ENCODE measurements at regions not wholly inside any gene's neighbourhood (a gene's known extent, or its start where the extent isn't known, plus 50 kb on each side); places are given as distances from the start of the nearest gene placed in this dataset.

DNA sequence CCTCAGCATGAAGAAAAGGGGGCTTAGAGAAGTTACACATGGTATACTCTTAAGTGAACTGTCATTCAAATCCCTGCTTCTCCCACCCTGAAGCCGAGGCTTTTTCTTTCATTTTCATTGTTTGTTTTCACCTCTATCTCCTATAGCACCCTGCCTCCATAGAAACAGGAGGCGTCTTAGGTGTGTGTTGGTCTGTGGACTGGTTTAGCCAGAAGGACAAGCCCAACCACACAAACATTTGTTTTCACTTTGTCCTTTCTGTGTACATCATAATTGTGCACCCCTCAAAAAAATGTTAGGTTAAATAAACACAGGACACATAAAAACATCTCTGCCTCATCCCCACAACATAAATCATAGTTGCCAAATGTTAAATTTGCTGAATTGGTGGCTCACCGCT is 73.3 kb upstream of the UBE2E2 start:
- Histone ChIP-seq H2BK5ac (ENCODE audit: low read length) (no peak overlapping the region), H2BK120ac (ENCODE audit: low read depth, low read length) (no peak overlapping the region), H3K4me3 (ENCODE audit: low read length in 2 of 2) (no peak overlapping the region), H3K23ac (ENCODE audit: low read depth, low read length, poor library complexity) (no peak overlapping the region), H3K9ac (ENCODE audit: low read depth, low read length, poor library complexity) (no peak overlapping the region), H3K4me2 (ENCODE audit: insufficient read depth, low read length, poor library complexity, severe bottlenecking) (no peak overlapping the region), H4K8ac (ENCODE audit: low read depth, low read length) (no peak overlapping the region), H2AK5ac (ENCODE audit: low read depth, low read length) (no peak overlapping the region), H2BK15ac (ENCODE audit: low read length) (no peak overlapping the region), H3K14ac (ENCODE audit: low read length) (no peak overlapping the region), H3K18ac (ENCODE audit: low read length) (no peak overlapping the region), H3K36me3 (replicated peaks in 1 of 2; ENCODE audit: control insufficient read depth in 2 of 2, insufficient read depth in 2 of 2, low read length in 2 of 2) (no peaks in the 10 kb centered on the region), H3K27ac (replicated peaks; ENCODE audit: low read length) (no peak overlapping the region), H3K9me3 (replicated peaks in 1 of 2; ENCODE audit: control insufficient read depth in 2 of 2, insufficient read depth in 1 of 2, low read depth in 1 of 2, low read length in 2 of 2) (no peaks in the 10 kb centered on the region), H2BK12ac (ENCODE audit: low read length) (no peak overlapping the region), H3K27me3 (ENCODE audit: control insufficient read depth in 3 of 3, insufficient read depth in 3 of 3, low read depth in 1 of 3, low read length in 3 of 3) (no peaks in the 10 kb centered on the region), H4K91ac (ENCODE audit: low read depth, low read length, poor library complexity) (no peak overlapping the region), H3K4ac (ENCODE audit: low read length) (no peak overlapping the region), H2AFZ (ENCODE audit: low read length) (no peak overlapping the region), H3K4me1 (ENCODE audit: control insufficient read depth in 2 of 2, insufficient read depth in 1 of 2, low read depth in 1 of 2, low read length in 2 of 2) (peaks cover 0 to 2% of the 10 kb centered on the region in 2 donors), H3K79me1 (ENCODE audit: low read depth, low read length) (no peaks in the 10 kb centered on the region)
- DNase-seq (ENCODE audit: low spot score): no peak
- WGBS, 2 donors (ENCODE audit: extremely low coverage in 2 of 2, insufficient read length in 2 of 2, insufficient replicate concordance in 1 of 2): no CpG with 5 or more reads among the region's 3 CpGs

DNA sequence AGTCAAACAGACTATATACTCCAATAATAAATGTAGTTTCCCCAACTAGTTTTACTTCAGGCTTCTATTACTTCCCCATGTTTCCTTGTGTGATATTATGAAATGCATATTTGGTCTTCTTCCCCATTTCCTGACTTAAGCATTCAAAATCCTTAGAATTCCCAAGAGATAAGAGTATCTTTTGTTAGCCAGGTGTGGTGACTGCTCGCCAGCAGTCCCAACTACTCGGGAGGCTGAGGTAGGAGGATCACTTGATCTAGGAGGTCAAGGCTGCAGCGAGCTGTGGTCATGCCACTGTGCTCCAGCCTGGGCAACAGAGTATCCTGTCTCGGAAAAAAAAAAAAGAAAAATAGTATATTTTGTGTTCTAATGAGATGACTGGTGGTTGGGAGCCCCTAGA is 72.7 kb upstream of the UBE2E2 start:
- H3K4me1 ChIP-seq (ENCODE audit: control insufficient read depth in 2 of 2, insufficient read depth in 1 of 2, low read depth in 1 of 2, low read length in 2 of 2): peaks cover 0 to 2% of the 10 kb centered on the region in 2 donors
- no peaks in the 10 kb centered on the region for H3K36me3 ChIP-seq (replicated peaks in 1 of 2; ENCODE audit: control insufficient read depth in 2 of 2, insufficient read depth in 2 of 2, low read length in 2 of 2)
- H2BK12ac ChIP-seq (ENCODE audit: low read length): no peak overlapping the region
- DNase-seq (ENCODE audit: low spot score): no peak
- no peaks in the 10 kb centered on the region for H3K79me1 ChIP-seq (ENCODE audit: low read depth, low read length)
- H3K23ac ChIP-seq (ENCODE audit: low read depth, low read length, poor library complexity): no peak overlapping the region
- no CpG with 5 or more reads among the region's 4 CpGs for WGBS, 2 donors (ENCODE audit: extremely low coverage in 2 of 2, insufficient read length in 2 of 2, insufficient replicate concordance in 1 of 2)
- H4K91ac ChIP-seq (ENCODE audit: low read depth, low read length, poor library complexity): no peak overlapping the region
- H2BK5ac ChIP-seq (ENCODE audit: low read length): no peak overlapping the region
- no peak overlapping the region for H3K4me2 ChIP-seq (ENCODE audit: insufficient read depth, low read length, poor library complexity, severe bottlenecking)
- no peak overlapping the region for H3K4me3 ChIP-seq (ENCODE audit: low read length in 2 of 2)
- no peaks in the 10 kb centered on the region for H3K27me3 ChIP-seq (ENCODE audit: control insufficient read depth in 3 of 3, insufficient read depth in 3 of 3, low read depth in 1 of 3, low read length in 3 of 3)
- no peak overlapping the region for H3K4ac ChIP-seq (ENCODE audit: low read length)
- no peak overlapping the region for H3K27ac ChIP-seq (replicated peaks; ENCODE audit: low read length)
- no peak overlapping the region for H3K18ac ChIP-seq (ENCODE audit: low read length)
- H2AFZ ChIP-seq (ENCODE audit: low read length): no peak overlapping the region
- no peak overlapping the region for H2BK120ac ChIP-seq (ENCODE audit: low read depth, low read length)
- no peaks in the 10 kb centered on the region for H3K9me3 ChIP-seq (replicated peaks in 1 of 2; ENCODE audit: control insufficient read depth in 2 of 2, insufficient read depth in 1 of 2, low read depth in 1 of 2, low read length in 2 of 2)
- H2AK5ac ChIP-seq (ENCODE audit: low read depth, low read length): no peak overlapping the region
- no peak overlapping the region for H4K8ac ChIP-seq (ENCODE audit: low read depth, low read length)
- no peak overlapping the region for H3K14ac ChIP-seq (ENCODE audit: low read length)
- H2BK15ac ChIP-seq (ENCODE audit: low read length): no peak overlapping the region
- no peak overlapping the region for H3K9ac ChIP-seq (ENCODE audit: low read depth, low read length, poor library complexity)

DNA sequence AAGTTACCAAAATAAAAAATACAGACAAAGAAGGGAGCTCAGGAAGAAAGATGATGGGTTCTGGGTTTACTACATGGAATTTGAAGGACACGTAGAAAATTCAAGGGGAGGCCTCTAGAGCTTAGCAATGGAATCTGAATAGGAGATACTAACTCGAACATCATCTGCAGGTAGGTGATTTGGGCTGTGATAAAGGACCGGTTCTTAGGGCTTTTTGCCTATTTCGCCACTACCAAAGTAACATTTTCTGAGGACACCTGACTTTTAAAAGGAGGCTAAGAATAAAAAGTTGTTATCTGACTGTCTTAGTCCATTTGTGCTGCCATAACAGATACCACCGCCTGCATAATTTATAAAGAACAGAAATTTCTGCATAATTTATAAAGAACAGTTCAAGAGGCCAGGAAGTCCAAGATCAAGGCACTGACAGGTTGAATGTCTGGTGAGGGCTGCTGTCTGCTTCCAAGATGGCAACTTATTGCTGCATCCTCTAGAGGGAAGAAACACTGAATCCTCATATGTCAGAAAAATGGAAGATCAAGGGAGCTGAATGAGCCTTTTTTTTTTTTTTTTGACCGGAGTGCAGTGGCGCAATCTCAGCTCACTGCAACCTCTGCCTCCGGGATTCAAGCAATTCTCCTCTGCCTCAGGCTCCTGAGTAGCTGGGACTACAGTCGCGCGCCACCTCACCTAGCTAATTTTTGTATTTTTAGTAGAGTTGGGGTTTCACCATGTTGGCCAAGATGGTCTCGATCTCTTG is 67.9 kb upstream of the UBE2E2 start:
- H2BK12ac ChIP-seq (ENCODE audit: low read length): no peak overlapping the region
- no peak overlapping the region for H2BK15ac ChIP-seq (ENCODE audit: low read length)
- no peak overlapping the region for H2AFZ ChIP-seq (ENCODE audit: low read length)
- no peaks in the 10 kb centered on the region for H3K9me3 ChIP-seq (replicated peaks in 1 of 2; ENCODE audit: control insufficient read depth in 2 of 2, insufficient read depth in 1 of 2, low read depth in 1 of 2, low read length in 2 of 2)
- no peak overlapping the region for H3K4me3 ChIP-seq (ENCODE audit: low read length in 2 of 2)
- H2BK5ac ChIP-seq (ENCODE audit: low read length): no peak overlapping the region
- H3K4me1 ChIP-seq (ENCODE audit: control insufficient read depth in 2 of 2, insufficient read depth in 1 of 2, low read depth in 1 of 2, low read length in 2 of 2): no peaks in the 10 kb centered on the region
- H3K23ac ChIP-seq (ENCODE audit: low read depth, low read length, poor library complexity): no peak overlapping the region
- no peak overlapping the region for H3K9ac ChIP-seq (ENCODE audit: low read depth, low read length, poor library complexity)
- no peak overlapping the region for H3K14ac ChIP-seq (ENCODE audit: low read length)
- H3K27me3 ChIP-seq (ENCODE audit: control insufficient read depth in 3 of 3, insufficient read depth in 3 of 3, low read depth in 1 of 3, low read length in 3 of 3): no peaks in the 10 kb centered on the region
- no peak overlapping the region for H3K4ac ChIP-seq (ENCODE audit: low read length)
- H2AK5ac ChIP-seq (ENCODE audit: low read depth, low read length): no peak overlapping the region
- no CpG with 5 or more reads among the region's 12 CpGs for WGBS, 2 donors (ENCODE audit: extremely low coverage in 2 of 2, insufficient read length in 2 of 2, insufficient replicate concordance in 1 of 2)
- no peaks in the 10 kb centered on the region for H3K79me1 ChIP-seq (ENCODE audit: low read depth, low read length)
- H3K4me2 ChIP-seq (ENCODE audit: insufficient read depth, low read length, poor library complexity, severe bottlenecking): no peak overlapping the region
- no peak overlapping the region for H3K18ac ChIP-seq (ENCODE audit: low read length)
- H3K36me3 ChIP-seq (replicated peaks in 1 of 2; ENCODE audit: control insufficient read depth in 2 of 2, insufficient read depth in 2 of 2, low read length in 2 of 2): no peaks in the 10 kb centered on the region
- DNase-seq (ENCODE audit: low spot score): no peak
- H4K91ac ChIP-seq (ENCODE audit: low read depth, low read length, poor library complexity): no peak overlapping the region
- H3K27ac ChIP-seq (replicated peaks; ENCODE audit: low read length): no peak overlapping the region
- H2BK120ac ChIP-seq (ENCODE audit: low read depth, low read length): no peak overlapping the region
- H4K8ac ChIP-seq (ENCODE audit: low read depth, low read length): no peak overlapping the region

DNA sequence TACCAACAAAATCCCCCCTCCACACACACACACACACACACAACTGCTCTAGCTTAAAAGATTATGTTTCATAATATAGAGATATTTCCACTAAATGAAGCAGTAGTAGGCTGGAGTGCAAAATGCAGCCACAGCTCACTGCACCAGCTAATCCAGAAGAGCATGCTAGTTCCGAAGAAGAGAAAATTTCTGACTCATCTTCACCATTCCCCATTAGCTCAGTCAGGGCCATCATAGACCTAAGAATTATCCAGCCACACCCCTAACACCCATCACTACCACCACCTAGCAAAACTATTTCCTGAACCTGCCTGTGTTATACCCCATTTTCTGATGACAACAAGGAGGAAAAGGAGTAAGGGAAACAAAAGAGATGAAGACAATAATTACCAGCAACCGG is 67.1 kb upstream of the UBE2E2 start:
- Histone ChIP-seq H2BK12ac (ENCODE audit: low read length) (no peak overlapping the region), H2AK5ac (ENCODE audit: low read depth, low read length) (no peak overlapping the region), H3K14ac (ENCODE audit: low read length) (no peak overlapping the region), H3K18ac (ENCODE audit: low read length) (no peak overlapping the region), H3K23ac (ENCODE audit: low read depth, low read length, poor library complexity) (no peak overlapping the region), H2BK15ac (ENCODE audit: low read length) (no peak overlapping the region), H3K4me3 (ENCODE audit: low read length in 2 of 2) (no peak overlapping the region), H2BK120ac (ENCODE audit: low read depth, low read length) (no peak overlapping the region), H4K91ac (ENCODE audit: low read depth, low read length, poor library complexity) (no peak overlapping the region), H3K27ac (replicated peaks; ENCODE audit: low read length) (no peak overlapping the region), H3K9me3 (replicated peaks in 1 of 2; ENCODE audit: control insufficient read depth in 2 of 2, insufficient read depth in 1 of 2, low read depth in 1 of 2, low read length in 2 of 2) (no peaks in the 10 kb centered on the region), H3K4me2 (ENCODE audit: insufficient read depth, low read length, poor library complexity, severe bottlenecking) (no peak overlapping the region), H3K36me3 (replicated peaks in 1 of 2; ENCODE audit: control insufficient read depth in 2 of 2, insufficient read depth in 2 of 2, low read length in 2 of 2) (no peaks in the 10 kb centered on the region), H3K4me1 (ENCODE audit: control insufficient read depth in 2 of 2, insufficient read depth in 1 of 2, low read depth in 1 of 2, low read length in 2 of 2) (no peaks in the 10 kb centered on the region), H3K9ac (ENCODE audit: low read depth, low read length, poor library complexity) (no peak overlapping the region), H3K79me1 (ENCODE audit: low read depth, low read length) (no peaks in the 10 kb centered on the region), H3K27me3 (ENCODE audit: control insufficient read depth in 3 of 3, insufficient read depth in 3 of 3, low read depth in 1 of 3, low read length in 3 of 3) (no peaks in the 10 kb centered on the region), H2AFZ (ENCODE audit: low read length) (no peak overlapping the region), H2BK5ac (ENCODE audit: low read length) (no peak overlapping the region), H3K4ac (ENCODE audit: low read length) (no peak overlapping the region), H4K8ac (ENCODE audit: low read depth, low read length) (no peak overlapping the region)
- no CpG with 5 or more reads among the region's 2 CpGs for WGBS, 2 donors (ENCODE audit: extremely low coverage in 2 of 2, insufficient read length in 2 of 2, insufficient replicate concordance in 1 of 2)
- DNase-seq (ENCODE audit: low spot score): no peak
